Ishikawa (cell line): ENCODE measurements at regions not wholly inside any gene's neighbourhood (a gene's known extent, or its start where the extent isn't known, plus 50 kb on each side); places are given as distances from the start of the nearest gene placed in this dataset.

Experiments
- FOXM1 ChIP-seq: IDR thresholded peaks from 2 replicates; pipeline ENCODE4 v1.6.1; 2012; ENCODE audit warnings: low read depth, borderline replicate concordance
- REST ChIP-seq: IDR thresholded peaks from 2 replicates; pipeline ENCODE4 v1.6.1; 2012; ENCODE audit warnings: low read depth, mild to moderate bottlenecking
- TCF12 ChIP-seq: IDR thresholded peaks from 2 replicates; pipeline ENCODE4 v1.6.1; 2012; ENCODE audit warnings: low read depth
- YY1 ChIP-seq: IDR thresholded peaks from 2 replicates; pipeline ENCODE4 v1.6.1; 2012; ENCODE audit warnings: low read depth

GRCh38 chr1:18536915-18537314 is 56.2 kb downstream of the KLHDC7A start:
- TF ChIP-seq YY1: no peak
- no peak for TF ChIP-seq REST
- no peak for TF ChIP-seq FOXM1
- no peak for TF ChIP-seq TCF12
